ENCODE measurements at regions not wholly inside any gene's neighbourhood (a gene's known extent, or its start where the extent isn't known, plus 50 kb on each side); places are given as distances from the start of the nearest gene placed in this dataset.
"Not testable (repeated sequence)": the region's sequence is repeated elsewhere in the genome, so short reads cannot be mapped to it uniquely, and the experiment has no call there.

DNA sequence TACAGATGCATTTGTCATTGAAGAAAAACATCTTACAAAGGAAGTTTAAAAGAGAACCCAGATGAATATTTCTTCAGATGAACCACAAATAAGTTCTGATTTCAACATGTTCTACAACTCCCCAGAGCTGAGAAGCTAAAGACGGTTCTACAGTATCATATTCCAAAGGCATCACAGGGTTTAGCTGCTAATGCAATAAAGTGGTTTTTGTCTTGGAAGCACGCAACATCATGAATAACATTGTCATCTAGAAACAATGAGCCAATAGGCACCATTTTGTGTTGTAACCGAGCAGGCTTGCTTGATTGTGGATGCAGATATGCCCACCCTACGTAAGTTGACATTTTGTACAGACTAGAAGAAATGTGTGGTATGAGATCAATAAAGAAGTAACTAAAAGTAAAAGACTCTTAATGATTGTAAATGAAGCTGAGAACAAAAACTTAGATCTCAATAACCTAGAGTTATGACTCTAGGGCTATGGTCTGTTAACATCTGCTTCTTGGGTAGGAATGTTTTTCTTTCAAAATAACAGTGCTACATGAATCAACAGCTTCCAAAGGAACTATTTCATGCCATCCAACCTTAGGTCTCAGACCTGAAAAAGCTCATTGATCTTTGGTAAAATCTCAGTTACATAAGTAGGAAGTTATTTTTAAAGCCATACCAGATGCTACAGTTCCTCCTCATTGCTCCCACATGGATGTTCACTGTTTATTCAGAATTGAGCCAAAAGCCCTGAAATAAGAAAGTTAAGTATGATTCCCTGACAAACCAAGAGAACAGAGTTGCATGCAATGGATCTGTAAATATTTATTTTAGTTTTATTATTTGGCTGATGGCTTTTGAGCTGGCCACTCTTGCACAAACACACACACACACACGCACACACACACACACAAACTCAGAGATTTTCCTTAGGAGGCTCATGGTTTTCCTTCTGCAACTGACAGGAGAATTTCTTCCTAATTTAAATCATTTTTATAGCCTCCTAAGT lies 118.7 kb upstream of the SLCO6A1 start:
- DNase-seq (ENCODE audit: low read depth), result no peak

DNA sequence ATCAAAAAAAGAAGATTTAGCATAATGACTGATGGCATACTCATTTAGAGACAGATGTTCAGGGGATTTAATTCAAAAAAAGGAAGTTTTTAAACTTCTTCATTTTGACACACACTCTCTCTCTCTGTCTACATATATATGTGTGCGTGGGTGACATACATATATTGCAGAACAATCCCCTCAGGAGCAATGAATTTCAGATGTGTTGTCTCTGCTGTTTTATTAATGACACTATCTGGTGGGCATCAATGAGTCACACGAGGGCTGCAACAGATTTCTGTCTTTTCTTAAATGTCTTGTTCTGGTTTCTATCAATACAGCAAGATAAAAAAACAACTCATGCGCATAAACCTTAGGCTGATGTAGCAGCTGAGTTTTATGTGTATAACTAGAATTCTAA lies 123.5 kb upstream of the SLCO6A1 start:
- no peak for DNase-seq (ENCODE audit: low read depth)

DNA sequence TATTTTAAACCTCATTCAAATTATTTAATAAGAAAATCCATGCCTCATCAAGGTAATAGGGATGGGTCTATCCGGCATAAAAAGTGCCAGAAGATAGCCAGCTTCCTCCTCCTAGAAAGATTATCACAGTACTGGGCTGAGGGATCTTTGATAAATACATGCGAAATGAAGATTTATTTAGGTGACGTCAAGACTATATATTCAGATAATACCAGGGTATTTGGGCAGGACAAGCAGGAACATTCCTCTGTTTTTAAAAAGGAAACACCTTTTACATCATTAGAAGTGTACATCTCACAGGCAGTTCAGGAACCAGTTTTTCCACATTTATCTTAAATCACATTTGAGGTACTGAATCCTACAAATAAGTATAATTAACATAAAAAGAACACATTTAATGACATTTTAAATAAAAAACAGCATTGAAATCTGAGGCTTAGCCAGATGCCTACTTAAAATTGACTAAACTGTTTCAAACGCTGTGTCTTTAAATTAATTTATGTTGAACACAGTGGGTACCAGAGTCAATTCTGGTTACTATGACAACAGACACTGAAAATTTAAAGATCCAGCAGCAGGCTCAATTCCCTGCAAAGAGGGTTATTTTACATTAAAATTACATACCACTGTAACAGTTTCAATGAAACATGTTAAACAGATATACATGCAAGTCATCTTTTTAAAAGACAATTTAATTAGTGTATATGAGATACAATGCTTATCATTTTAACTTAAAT lies 124.7 kb upstream of the SLCO6A1 start:
- no peak for DNase-seq (ENCODE audit: low read depth)

DNA sequence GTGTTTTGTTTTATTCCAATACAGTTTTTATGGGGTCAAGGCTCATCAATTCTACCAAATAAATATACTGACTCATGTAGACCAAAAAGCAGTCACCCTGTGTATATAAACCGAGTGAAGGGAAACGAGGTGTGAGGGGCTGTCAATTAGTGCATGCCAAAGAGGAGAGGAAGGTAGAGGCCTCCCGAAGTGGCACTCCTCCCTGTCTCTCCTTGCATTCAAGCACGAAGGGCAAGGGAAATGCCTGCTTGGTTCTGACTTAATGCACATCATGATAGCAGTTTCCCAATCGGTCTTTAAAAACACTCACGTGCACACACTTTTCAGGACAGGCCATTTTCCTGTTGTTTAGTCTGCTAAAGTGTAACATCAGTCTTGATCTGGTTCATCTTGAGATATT lies 125.6 kb upstream of the SLCO6A1 start:
- no peak for DNase-seq (ENCODE audit: low read depth)

DNA sequence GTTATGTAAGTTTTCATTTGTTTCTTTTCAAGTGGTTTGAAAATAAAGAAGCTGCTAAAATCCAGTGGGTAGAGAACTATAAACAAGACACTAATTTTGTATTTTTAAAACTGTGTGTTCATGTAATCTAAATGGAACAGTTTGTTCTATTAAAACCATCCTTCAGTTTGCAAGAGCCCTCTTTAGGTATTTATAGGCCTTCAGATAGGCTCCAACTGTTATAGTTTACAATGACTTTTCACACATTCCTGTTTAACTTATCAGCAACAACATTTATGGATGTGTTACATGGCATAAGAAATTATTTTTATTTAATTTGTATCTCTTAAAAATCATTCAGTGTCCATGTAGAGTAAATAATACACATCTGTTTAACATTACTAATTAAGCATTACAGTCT lies 126.7 kb upstream of the SLCO6A1 start:
- DNase-seq (ENCODE audit: low read depth), result no peak

DNA sequence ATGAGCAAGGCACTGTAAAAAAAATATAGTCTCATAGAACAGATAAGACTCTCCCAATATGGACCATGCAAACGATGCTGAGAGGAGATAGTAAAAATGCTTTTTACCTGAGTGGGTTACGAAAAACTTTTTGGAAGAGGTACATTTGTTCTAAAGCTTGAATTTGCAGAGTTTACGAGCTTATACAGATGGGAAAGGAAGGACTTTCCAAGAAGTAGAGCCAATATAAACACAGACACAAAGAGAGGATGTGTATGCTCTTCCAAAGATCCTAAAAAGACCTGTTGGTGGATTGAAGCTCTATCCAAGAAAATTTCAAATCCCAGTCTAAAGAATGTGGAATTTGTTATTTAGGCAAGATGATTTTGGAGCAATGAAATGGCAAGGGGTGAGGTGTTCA lies 127.1 kb upstream of the SLCO6A1 start:
- DNase-seq (ENCODE audit: low read depth), result no peak

DNA sequence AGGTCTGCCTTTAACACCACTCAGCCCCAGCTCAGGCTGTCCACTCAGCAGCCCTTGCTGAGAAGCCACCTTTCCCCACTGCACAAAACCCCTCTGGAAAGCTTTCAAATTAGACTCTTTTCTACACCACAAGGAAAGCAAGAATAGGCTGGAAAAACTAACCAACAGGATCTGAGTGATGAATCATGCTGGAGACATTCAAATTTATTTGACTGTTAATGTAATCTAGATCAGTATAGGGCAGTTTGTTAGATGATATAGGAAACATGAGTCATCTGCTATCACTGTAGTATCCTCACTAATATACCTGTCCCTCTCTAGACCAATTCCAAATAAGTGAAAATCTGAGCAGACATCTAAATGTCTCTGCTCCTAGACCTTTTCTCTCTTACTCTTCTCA lies 127.8 kb upstream of the PAM start:
- DNase-seq (ENCODE audit: low read depth), result peak; percentile 80

DNA sequence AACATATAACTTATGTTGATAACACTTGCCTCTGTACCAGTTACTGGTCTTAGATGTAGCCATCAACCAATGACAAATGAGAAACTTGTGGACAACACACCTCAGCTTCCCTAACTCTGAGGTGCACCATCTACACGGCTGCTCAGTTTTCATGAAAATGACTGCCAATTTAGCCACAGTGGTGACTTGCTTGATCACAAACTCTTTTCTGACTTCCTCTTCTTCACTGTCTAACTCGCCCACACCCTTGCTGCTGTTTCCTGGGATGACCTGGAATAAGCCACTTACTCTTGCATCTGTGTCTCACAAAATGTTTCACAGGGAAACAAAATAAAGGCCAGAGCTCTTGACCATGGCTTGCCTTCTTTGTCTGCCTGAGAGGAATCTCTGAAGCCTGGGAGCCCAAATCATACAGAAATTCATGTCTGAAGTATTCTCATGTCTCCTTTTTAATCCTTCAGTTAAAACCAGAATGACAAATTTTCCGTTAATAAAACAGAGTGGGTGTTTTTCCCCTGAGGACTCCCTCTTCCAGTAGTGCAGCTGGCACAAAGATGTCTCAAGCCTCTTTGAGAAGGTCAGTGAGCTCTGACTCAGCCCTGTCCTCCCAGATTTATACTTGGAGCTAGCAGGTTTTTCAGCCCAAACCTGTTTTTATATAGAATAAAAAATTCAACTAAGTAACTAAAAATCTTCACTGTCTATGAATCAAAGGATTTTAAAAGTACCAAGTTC lies 126.5 kb upstream of the PAM start:
- DNase-seq (ENCODE audit: low read depth), result peak; percentile 67

DNA sequence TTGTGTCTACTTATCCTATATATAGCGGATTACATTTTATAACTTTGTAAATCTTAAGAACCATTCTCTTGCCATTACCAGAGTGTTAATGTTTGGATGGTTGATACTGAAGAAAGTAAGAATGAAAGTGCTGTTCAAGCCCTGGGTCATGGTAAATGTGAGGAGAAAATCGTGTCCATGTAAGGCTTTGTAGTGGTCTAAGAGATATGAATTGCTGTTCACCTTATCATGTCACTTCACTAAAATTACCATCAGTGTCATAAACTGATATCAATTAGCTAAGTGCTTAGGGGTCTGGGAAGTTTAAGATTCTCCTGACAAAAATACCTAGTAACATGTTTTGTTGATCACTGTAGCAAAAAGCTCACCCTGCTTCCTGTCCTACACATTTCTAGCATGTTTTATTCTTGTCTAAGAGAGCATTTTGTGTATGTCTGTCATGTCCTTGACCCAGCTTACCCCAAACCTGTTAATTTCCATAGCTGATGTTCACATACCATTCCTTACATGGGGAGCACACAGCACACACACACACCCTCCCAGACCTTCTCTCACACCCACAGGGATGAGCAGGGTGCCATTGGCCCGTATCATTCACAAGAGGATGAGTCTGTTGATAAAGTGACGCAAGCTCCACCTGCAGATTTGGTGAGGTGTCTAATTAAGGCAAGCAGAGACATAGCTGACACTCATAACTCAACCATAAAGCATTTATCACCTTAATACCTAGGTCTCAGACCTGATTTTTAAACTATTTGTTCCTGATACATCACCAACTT lies 125.1 kb upstream of the PAM start:
- no peak for DNase-seq (ENCODE audit: low read depth)

DNA sequence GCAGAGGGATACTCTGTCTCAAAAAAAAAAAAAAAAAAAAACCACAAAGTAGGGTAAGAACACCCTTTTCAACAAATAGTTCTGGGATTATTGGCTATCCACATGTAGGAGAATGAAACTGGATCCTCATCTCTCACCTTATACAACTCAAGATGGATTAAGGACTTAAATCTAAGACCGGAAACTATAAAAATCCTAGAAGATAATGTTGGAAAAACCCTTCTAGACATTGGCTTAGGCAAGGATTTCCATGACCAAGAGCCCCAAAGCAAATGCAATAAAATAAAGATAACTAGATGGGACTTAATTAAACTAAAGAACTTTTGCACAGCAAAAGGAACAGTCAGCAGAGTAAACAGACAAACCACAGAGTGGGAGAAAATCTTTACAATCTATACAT lies 119.7 kb upstream of the PAM start:
- DNase-seq (ENCODE audit: low read depth), result not testable (repeated sequence)

DNA sequence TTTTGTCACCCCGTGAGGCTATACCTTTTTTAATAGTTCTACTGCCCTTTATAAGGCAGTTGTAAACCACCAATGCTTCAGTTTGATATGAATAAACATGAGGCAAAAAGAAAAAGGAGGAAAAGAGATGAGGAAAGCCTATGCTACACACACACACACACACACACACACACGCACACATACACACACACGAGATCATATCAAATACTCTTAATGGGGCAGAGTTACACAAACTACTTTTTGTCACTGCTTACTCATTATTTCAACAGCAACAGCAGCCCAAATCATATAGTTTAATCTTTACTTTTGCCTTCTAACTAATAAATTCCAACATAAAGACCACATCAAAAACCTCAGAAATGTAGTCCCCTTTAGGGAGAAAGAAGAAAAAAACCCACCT lies 116.8 kb upstream of the PAM start:
- peak; percentile 22 for DNase-seq (ENCODE audit: low read depth)

DNA sequence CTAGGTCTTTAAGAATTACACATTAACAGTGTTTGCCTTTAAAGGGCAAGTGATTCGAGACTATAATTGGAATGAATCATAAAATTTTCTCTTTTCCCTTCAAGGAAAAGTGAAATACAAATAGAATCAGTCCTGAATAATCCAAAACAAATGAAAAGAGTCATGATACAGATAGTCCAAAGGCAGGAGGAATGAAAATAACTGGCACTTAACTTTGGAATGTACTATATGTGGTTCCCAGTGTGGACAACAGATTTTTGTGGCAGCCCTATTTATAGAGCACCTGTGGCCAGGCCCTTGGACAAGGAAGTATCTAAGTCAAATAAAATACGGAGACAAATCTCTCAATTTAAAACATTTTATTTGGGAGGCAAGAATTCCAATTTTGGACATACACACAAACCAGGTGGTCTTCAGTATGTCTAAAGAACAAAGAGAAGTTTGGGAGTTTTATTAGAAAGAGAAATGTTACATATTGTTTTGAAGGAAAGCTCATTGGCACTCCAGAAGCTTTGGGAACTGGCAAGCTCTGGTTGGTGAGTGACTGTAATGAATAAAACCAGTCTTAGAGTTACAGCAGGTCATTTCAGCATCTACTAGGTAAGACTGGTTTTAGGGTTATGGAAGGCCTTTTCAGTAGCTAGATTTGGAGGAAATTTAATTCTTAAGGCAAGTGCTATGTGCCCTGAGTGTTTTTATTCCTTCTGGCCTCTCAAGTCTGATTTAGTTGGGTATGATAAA lies 116.0 kb upstream of the PAM start:
- DNase-seq (ENCODE audit: low read depth), result peak; percentile 63

DNA sequence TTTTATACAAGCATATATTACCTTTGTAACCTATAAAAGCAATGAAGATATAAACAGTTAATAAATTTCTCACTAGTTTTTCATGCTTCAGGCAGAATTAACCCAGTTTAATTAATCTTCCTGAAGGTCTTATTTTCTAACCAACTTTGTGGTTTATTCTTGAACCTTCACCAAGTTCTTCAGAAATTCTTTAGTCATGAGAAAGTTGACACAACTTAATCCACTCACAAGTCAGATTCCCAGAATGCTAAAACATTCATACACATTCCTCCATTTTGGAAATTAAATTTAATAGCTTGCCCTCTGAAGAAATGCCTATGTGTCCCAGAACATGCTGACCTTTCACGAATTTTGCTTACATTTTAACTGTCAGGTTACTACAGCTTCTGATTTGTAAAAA lies 105.4 kb upstream of the PAM start:
- DNase-seq (ENCODE audit: low read depth), result peak; percentile 75

DNA sequence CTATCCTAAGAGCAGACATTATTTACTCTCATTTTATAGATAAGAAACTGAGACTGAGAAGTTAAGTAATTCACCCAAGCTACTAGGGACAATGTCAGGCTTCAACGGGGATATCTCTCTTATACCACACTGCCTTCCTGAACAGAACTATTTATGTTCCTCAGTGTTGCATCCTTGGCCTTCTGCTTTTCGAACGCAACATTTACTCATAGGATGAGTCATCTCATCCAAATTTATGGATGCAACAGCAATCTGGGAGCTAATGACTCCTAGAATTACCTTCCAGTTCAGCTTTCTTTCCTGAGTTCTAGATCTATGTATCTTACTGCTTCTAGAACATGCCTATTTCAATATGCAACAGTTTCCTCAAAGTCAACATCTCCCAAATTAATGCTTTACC lies 103.6 kb upstream of the PAM start:
- peak; percentile 56 for DNase-seq (ENCODE audit: low read depth)

DNA sequence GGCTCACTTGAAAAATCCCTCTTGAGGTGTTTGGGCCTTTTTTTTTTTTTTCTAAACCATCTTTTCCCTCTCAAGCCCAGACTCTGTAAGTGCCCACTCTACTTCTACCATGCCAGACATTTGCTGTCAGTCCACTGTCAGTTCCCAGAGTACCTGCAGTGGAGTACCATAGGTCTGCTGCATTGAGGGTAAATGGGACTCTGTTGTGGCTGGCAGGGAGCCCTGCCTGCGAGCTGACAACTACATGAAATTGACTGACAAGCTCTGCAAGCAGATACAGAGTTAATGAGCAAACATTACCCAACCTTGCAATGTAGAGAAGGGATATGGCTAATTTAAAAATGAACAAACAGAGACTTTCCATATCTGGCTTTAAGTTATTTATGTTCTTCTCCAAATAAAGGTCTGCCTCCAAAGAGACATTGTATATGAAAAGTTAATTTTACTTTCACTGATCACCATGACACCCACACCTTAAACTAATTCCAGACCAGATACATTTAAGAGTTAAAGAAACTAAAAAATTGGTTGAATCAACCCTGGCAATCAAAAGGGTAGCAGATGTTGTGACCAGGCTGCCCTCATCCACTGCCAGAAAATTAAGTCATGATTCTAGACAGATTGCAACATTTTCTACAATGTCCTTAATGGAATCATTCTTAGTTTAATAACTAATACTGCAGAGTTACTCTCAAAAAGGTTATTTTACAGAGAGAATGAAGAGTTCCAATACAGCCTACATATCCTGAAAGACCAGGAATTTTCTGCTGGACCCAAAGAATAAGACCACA lies 100.4 kb upstream of the PAM start:
- no peak for DNase-seq (ENCODE audit: low read depth)

DNA sequence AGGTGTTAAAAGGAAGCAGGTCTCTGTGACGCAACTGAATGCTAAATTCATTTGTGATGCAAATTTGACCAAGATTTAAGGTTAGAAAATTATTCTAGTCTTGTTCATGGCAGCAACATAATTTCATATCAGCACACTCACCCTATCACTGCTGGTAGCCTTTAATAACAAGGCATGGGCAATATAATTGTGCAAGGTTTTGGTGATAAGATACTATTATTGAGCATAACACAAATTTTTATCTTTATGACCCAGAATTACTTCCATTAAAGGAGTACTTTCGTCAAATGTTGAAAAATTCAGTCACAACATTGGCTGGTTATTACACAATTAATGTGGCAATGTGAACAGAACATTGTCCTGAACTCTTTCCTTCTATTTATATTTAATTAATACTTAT lies 96.0 kb upstream of the PAM start:
- DNase-seq (ENCODE audit: low read depth), result no peak

DNA sequence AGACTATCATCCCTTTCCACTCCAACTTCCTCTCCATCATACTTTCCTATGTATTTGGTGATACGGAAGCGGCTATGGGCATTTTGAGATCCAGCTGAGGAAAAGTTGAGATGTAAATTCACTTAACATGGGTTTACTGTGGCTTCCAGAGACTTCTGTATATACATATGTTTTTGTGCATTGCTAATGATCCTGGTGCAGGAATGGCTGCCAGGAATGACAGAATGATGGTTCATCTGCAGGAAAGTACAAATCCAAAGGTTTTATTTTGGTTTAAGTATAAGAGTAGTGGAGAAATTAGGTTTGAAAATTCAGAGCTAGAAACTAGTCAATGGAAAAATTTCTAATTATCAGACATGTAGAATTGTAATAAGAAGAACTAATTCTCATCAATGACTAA lies 95.0 kb upstream of the PAM start:
- no peak for DNase-seq (ENCODE audit: low read depth)

DNA sequence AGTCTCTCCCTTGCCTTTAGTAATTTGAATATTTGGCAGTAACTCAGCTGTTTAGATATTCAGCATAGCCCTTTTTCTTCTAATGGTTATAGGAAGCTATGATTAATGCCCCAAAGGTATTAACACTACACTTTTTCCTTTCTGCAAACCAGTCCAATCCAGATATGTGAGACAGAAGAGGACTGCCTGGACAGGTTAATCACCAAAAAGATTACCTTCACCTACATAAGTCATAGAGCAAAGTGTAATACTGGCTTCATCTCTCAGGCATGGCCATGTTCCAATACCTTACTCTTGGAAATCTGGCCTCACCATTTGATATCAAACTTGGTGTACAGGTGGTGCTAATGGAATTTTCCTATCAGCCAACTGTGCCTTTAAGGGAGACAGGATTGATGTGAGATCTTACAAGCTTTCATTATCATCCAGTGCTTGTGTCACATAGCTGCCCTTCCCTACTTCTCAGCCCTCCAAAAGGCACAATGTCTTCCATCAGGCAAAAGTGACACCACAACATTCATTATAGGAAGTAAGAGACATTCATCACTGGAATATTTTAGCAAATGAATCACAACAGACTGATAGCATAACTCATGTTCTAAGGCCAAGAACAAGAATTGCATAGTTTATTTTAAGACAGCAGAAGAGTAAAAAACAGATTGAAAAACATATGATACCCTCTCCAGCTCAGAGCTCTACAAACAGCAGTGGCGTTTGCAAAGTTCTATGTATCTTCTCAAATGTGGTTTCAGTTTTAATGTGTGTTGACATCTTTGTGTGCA lies 91.2 kb upstream of the PAM start:
- peak; percentile 44 for DNase-seq (ENCODE audit: low read depth)

DNA sequence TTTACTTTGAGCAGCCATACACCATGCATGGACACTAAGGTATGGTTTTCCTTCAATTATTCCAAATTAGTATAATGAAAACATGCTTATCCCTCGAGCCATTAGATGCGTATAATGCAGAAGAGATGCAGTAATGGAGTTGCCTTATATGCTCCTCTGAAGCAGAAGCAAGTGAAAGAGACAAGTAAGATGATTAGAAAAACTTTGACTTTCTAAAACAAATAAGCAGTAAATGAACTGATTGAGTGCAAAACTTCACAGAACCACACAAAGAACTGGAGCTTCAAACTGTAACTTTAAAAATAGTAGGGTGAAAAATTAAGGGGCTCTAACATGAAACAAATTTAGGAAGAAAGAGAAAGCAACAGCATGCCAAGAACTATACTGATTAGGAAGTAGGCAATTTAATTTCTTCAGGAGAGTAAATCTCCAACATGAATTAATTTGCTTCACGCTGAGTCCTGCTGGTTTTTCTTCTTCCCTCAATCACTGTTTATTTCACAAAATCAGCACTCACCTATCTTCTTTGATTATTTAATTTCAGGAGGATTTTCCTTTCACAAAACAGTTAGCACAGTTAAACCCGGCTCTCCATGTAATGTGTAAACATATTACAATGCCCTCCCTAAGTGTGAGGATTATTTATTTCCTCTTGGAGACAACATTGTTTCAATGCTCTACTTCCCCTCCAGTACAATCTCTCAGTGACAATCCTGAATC lies 90.3 kb upstream of the PAM start:
- DNase-seq (ENCODE audit: low read depth), result no peak

Data from M059J (cell line).